CD4-positive, alpha-beta T cell (primary cell): ENCODE measurements at regions not wholly inside any gene's neighbourhood (a gene's known extent, or its start where the extent isn't known, plus 50 kb on each side); places are given as distances from the start of the nearest gene placed in this dataset.

Source experiments
- ATAC-seq: fragments of 200-7000 bp; cut with Tn5 transposase; one replicate; pipeline ENCODE4 v1.10.0; 2022; ENCODE audit warnings: mild to moderate bottlenecking; ENCODE audit not compliant: poor library complexity
- CTCF ChIA-PET: fragments of 350-600 bp; sonication (Branson Sonifier 250); formaldehyde crosslinking; loops from one replicate; lab custom pipeline; 2021; ENCODE audit warnings: antibody characterized with exemption, inconsistent platforms; lab: Charles Lee
- POLR2A ChIA-PET: fragments of 350-600 bp; sonication (Branson Sonifier 250); formaldehyde crosslinking; loops from one replicate; lab custom pipeline; 2021; ENCODE audit warnings: antibody characterized with exemption, inconsistent platforms; lab: Charles Lee
- DNase-seq, 14 experiments: peaks; one replicate each; pipeline ENCODE4 v3.0.0-alpha.2; 2013 to 2020; ENCODE audit warnings: mixed read lengths in 2 of 14
- H3K27ac ChIP-seq, 2 donors: one replicate each; pipeline versions ENCODE4 v1.5.1 to v1.7.0; 2013; ENCODE audit warnings: low read length in 2 of 2, low read depth in 1 of 2, mild to moderate bottlenecking in 1 of 2
- H3K27me3 ChIP-seq, 2 experiments: 1 replicate in 1 of 2; 2 replicates in 1 of 2; pipeline versions ENCODE4 v1.6.1 to v1.7.0; 2013; ENCODE audit warnings: low read length in 2 of 2, control low read depth in 1 of 2, mild to moderate bottlenecking in 1 of 2, moderate library complexity in 1 of 2; ENCODE audit not compliant: insufficient read depth in 2 of 2, control insufficient read depth in 1 of 2
- H3K36me3 ChIP-seq: one replicate; pipeline ENCODE4 v1.6.1; 2013; ENCODE audit warnings: low read length, control low read depth; ENCODE audit not compliant: insufficient read depth
- H3K4me1 ChIP-seq: one replicate; pipeline ENCODE4 v1.6.1; 2013; ENCODE audit warnings: low read length, control low read depth; ENCODE audit not compliant: insufficient read depth
- H3K4me3 ChIP-seq: one replicate; pipeline ENCODE4 v1.5.1; 2013; ENCODE audit warnings: mild to moderate bottlenecking, low read length, moderate library complexity
- H3K9me3 ChIP-seq, 2 experiments: 1 replicate in 1 of 2; 2 replicates in 1 of 2; pipeline versions ENCODE4 v1.6.1 to v1.7.0; 2013; ENCODE audit warnings: low read length in 2 of 2, mild to moderate bottlenecking in 2 of 2, control low read depth in 1 of 2, moderate library complexity in 1 of 2; ENCODE audit not compliant: control insufficient read depth in 1 of 2, insufficient read depth in 1 of 2
- H3K27ac Mint-ChIP-seq: one replicate; pipeline ENCODE4 v1.8.0; 2020; ENCODE audit warnings: mixed read lengths
- H3K27me3 Mint-ChIP-seq: one replicate; pipeline ENCODE4 v1.8.0; 2021; ENCODE audit warnings: mixed read lengths
- H3K36me3 Mint-ChIP-seq: one replicate; pipeline ENCODE4 v1.8.0; 2021; ENCODE audit warnings: low read depth, mixed read lengths
- H3K4me1 Mint-ChIP-seq: one replicate; pipeline ENCODE4 v1.8.0; 2021; ENCODE audit warnings: low read depth, mixed read lengths
- H3K4me3 Mint-ChIP-seq: one replicate; pipeline ENCODE4 v1.8.0; 2020; ENCODE audit warnings: mild to moderate bottlenecking, mixed read lengths
- H3K9me3 Mint-ChIP-seq: one replicate; pipeline ENCODE4 v1.8.0; 2020; ENCODE audit warnings: mixed read lengths
- CTCF ChIP-seq: fragments of 200-600 bp; IDR thresholded peaks from one replicate; pipeline ENCODE4 v1.8.0; 2022; ENCODE audit warnings: antibody characterized with exemption, mild to moderate bottlenecking
- intact Hi-C, 2 experiments: fragments of 100-400 bp; cut with DNase I in 1 of 2; cut with micrococcal nuclease in 1 of 2; formaldehyde crosslinking; loops; one replicate each; pipeline versions ENCODE4 v1.15.1 to v1.9.0; 2023 to 2025; cut with DNase I, micrococcal nuclease

GRCh38 chr13:106155411-106155810 lies 380.1 kb downstream of the EFNB2 start:
- Histone ChIP-seq H3K4me3 (no peak overlapping the region), H3K4me1 (no peaks in the 10 kb centered on the region), H3K27ac (no peak overlapping the region), H3K27me3 (no peaks in the 10 kb centered on the region), H3K36me3 (no peaks in the 10 kb centered on the region), H3K9me3 (peaks cover 0 to 6% of the 10 kb centered on the region in 2 experiments)
- Mint-ChIP-seq H3K9me3 (no peaks in the 10 kb centered on the region), H3K4me1 (no peaks in the 10 kb centered on the region), H3K27ac (no peak overlapping the region), H3K4me3 (no peak overlapping the region), H3K27me3 (no peaks in the 10 kb centered on the region), H3K36me3 (no peaks in the 10 kb centered on the region)
- DNase-seq = no peak
- ChIA-PET POLR2A (no interaction called here), CTCF (interaction anchor here (1.2 kb wide), 1 partner anchor 11 kb away, joined by 3 read pairs; no protein-coding TSS in a partner anchor)
- TF ChIP-seq CTCF = no peak
- no peak for ATAC-seq
- intact Hi-C loops = no loop called here

GRCh38 chr13:106153876-106154275 lies 381.6 kb downstream of the EFNB2 start:
- POLR2A ChIA-PET = no interaction called here
- no peaks in the 10 kb centered on the region for H3K9me3 Mint-ChIP-seq
- H3K4me3 Mint-ChIP-seq = no peak overlapping the region
- no peak for ATAC-seq
- H3K4me1 Mint-ChIP-seq = no peaks in the 10 kb centered on the region
- Histone ChIP-seq H3K27me3 (no peaks in the 10 kb centered on the region), H3K36me3 (no peaks in the 10 kb centered on the region), H3K4me1 (no peaks in the 10 kb centered on the region), H3K9me3 (peaks cover 0 to 3% of the 10 kb centered on the region in 2 experiments), H3K4me3 (no peak overlapping the region), H3K27ac (no peak overlapping the region)
- TF ChIP-seq CTCF = no peak
- intact Hi-C loops = no loop called here
- no peaks in the 10 kb centered on the region for H3K36me3 Mint-ChIP-seq
- no peak for DNase-seq
- no peak overlapping the region for H3K27ac Mint-ChIP-seq
- CTCF ChIA-PET = interaction anchor here (0.6 kb wide), 1 partner anchor 258 kb away, joined by 3 read pairs; no protein-coding TSS in a partner anchor
- H3K27me3 Mint-ChIP-seq = no peaks in the 10 kb centered on the region

GRCh38 chr13:106153041-106153440 lies 382.4 kb downstream of the EFNB2 start:
- Histone ChIP-seq H3K27ac (no peak overlapping the region), H3K9me3 (peaks cover 0 to 3% of the 10 kb centered on the region in 2 experiments), H3K4me3 (no peak overlapping the region), H3K36me3 (no peaks in the 10 kb centered on the region), H3K4me1 (no peaks in the 10 kb centered on the region), H3K27me3 (no peaks in the 10 kb centered on the region)
- DNase-seq (no peak), ATAC-seq (no peak)
- no peaks in the 10 kb centered on the region for H3K9me3 Mint-ChIP-seq
- no peak for TF ChIP-seq CTCF
- POLR2A ChIA-PET = no interaction called here
- H3K4me3 Mint-ChIP-seq = no peak overlapping the region
- no peaks in the 10 kb centered on the region for H3K4me1 Mint-ChIP-seq
- H3K27me3 Mint-ChIP-seq = no peaks in the 10 kb centered on the region
- CTCF ChIA-PET = no interaction called here
- H3K27ac Mint-ChIP-seq = no peak overlapping the region
- intact Hi-C loops = no loop called here
- H3K36me3 Mint-ChIP-seq = no peaks in the 10 kb centered on the region
